SK-N-SH treated with all-trans-retinoic acid at 6 μM for 48 hours (cell line): ENCODE measurements at regions not wholly inside any gene's neighbourhood (a gene's known extent, or its start where the extent isn't known, plus 50 kb on each side); places are given as distances from the start of the nearest gene placed in this dataset.
"Not testable (repeated sequence)": the region's sequence is repeated elsewhere in the genome, so short reads cannot be mapped to it uniquely, and the experiment has no call there.

Experiments used
- ATAC-seq: fragments of 200-7000 bp; cut with Tn5 transposase; 3 replicates; pipeline ENCODE4 v1.9.1; 2020; ENCODE audit warnings: mild to moderate bottlenecking, moderate library complexity
- ARNTL ChIP-seq: fragments of 450-650 bp; formaldehyde crosslinking; IDR thresholded peaks from 2 replicates; pipeline ENCODE4 v1.5.0; 2020; ENCODE audit warnings: low read depth, mild to moderate bottlenecking, moderate library complexity, borderline replicate concordance
- BACH2 ChIP-seq: fragments of 250-450 bp; sonication (Bioruptor Pico); IDR thresholded peaks from 2 replicates; pipeline ENCODE4 v1.9.0; 2021; ENCODE audit warnings: mild to moderate bottlenecking, borderline replicate concordance
- CSDC2 ChIP-seq: fragments of 250-450 bp; sonication (Bioruptor Pico); IDR thresholded peaks from 2 replicates; pipeline ENCODE4 v1.5.0; 2020; ENCODE audit warnings: mild to moderate bottlenecking, moderate library complexity
- ESRRG ChIP-seq: fragments of 250-450 bp; sonication (Bioruptor Pico); IDR thresholded peaks from 2 replicates; pipeline ENCODE4 v1.6.1; 2021; ENCODE audit warnings: mild to moderate bottlenecking
- GLIS3 ChIP-seq: fragments of 250-450 bp; sonication (Bioruptor Pico); IDR thresholded peaks from 2 replicates; pipeline ENCODE4 v1.5.0; 2020; ENCODE audit warnings: mild to moderate bottlenecking, moderate library complexity
- ISL1 ChIP-seq: fragments of 250-450 bp; sonication (Bioruptor Pico); IDR thresholded peaks from 2 replicates; pipeline ENCODE4 v2.1.2; 2022; ENCODE audit warnings: mild to moderate bottlenecking, moderate library complexity
- OSR1 ChIP-seq: fragments of 250-450 bp; sonication (Bioruptor Pico); IDR thresholded peaks from 2 replicates; pipeline ENCODE4 v1.8.0; 2022; ENCODE audit warnings: moderate library complexity, mild to moderate bottlenecking, inconsistent platforms
- RARB ChIP-seq: fragments of 250-450 bp; sonication (Bioruptor Pico); IDR thresholded peaks from 2 replicates; pipeline ENCODE4 v1.8.0; 2021; ENCODE audit warnings: mild to moderate bottlenecking, moderate library complexity
- SNAI2 ChIP-seq: fragments of 250-450 bp; sonication (Bioruptor Pico); IDR thresholded peaks from 2 replicates; pipeline ENCODE4 v1.5.0; 2020; ENCODE audit warnings: mild to moderate bottlenecking, moderate library complexity
- TCF4 ChIP-seq: fragments of 250-450 bp; sonication (Bioruptor Pico); IDR thresholded peaks from 2 replicates; pipeline ENCODE4 v1.8.0; 2021; ENCODE audit warnings: mild to moderate bottlenecking, moderate library complexity, borderline replicate concordance
- TOX ChIP-seq: fragments of 250-450 bp; sonication (Bioruptor Pico); IDR thresholded peaks from 2 replicates; pipeline ENCODE4 v1.8.0; 2021; ENCODE audit warnings: mild to moderate bottlenecking, moderate library complexity, borderline replicate concordance
- ZC3H10 ChIP-seq: fragments of 250-450 bp; sonication (Bioruptor Pico); IDR thresholded peaks from 2 replicates; pipeline ENCODE4 v1.5.1; 2021; ENCODE audit warnings: mild to moderate bottlenecking, moderate library complexity
- ZFP3 ChIP-seq: fragments of 250-450 bp; sonication (Bioruptor Pico); IDR thresholded peaks from 2 replicates; pipeline ENCODE4 v1.5.0; 2020; ENCODE audit warnings: mild to moderate bottlenecking, moderate library complexity
- ZFP30 ChIP-seq: fragments of 450-650 bp; formaldehyde crosslinking; IDR thresholded peaks from 2 replicates; pipeline ENCODE4 v1.5.0; 2022; ENCODE audit warnings: mild to moderate bottlenecking, moderate library complexity
- ZNF8 ChIP-seq: fragments of 450-650 bp; formaldehyde crosslinking; IDR thresholded peaks from 2 replicates; pipeline ENCODE4 v1.5.0; 2020; ENCODE audit warnings: mild to moderate bottlenecking, moderate library complexity
- TF ChIP-seq, protein P1 (sequence below): fragments of 250-450 bp; sonication (Bioruptor Pico); IDR thresholded peaks from 2 replicates; pipeline ENCODE4 v1.8.0; 2020; ENCODE audit warnings: mild to moderate bottlenecking, moderate library complexity, borderline replicate concordance
- TF ChIP-seq, protein P2 (sequence below): fragments of 250-450 bp; sonication (Bioruptor Pico); IDR thresholded peaks from 2 replicates; pipeline ENCODE4 v1.8.0; 2021; ENCODE audit warnings: low read depth, mild to moderate bottlenecking, moderate library complexity, borderline replicate concordance
- TF ChIP-seq, protein P3 (sequence below): fragments of 250-450 bp; sonication (Bioruptor Pico); IDR thresholded peaks from 2 replicates; pipeline ENCODE4 v1.5.1; 2021; ENCODE audit warnings: mild to moderate bottlenecking, moderate library complexity

DNA sequence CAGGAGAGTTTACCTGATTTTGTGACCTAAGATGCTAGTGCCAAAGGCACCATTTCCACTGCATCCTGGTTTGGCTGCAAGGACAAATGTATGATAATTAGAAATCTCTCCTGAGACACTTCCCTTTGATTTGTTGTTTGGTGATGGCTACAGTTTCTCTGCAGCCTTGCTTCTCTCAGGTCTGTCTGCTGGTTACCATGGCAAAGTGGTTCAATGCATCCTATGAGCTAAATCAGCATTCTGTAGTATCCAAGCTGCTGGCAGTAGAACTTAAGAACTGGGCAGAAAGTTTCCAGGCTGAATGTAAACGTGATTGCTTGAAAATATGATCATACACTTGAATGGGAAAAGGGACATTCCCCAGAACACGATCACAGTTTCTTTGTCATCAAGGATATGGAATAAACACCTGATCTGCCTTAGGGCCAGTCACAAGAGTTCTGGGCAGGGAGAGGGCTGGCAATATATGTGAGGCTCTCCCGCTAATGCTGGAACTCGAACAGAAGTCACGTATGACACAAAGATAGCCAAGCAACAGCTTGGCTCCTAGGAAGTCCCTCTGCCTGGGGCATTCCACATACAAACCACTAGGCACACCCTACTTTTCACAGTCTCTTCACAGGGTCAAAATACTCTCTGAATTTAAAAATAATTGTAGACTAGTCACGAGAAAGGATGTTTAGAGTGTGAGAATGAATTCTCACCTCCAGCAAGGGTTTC is 138.1 kb upstream of the GRAMD2B start:
- ATAC-seq = no peak
- TF ChIP-seq RARB = no peak
- no peak for TF ChIP-seq BACH2 (CRISPR knock-in tag)
- TF ChIP-seq, protein P1, sequence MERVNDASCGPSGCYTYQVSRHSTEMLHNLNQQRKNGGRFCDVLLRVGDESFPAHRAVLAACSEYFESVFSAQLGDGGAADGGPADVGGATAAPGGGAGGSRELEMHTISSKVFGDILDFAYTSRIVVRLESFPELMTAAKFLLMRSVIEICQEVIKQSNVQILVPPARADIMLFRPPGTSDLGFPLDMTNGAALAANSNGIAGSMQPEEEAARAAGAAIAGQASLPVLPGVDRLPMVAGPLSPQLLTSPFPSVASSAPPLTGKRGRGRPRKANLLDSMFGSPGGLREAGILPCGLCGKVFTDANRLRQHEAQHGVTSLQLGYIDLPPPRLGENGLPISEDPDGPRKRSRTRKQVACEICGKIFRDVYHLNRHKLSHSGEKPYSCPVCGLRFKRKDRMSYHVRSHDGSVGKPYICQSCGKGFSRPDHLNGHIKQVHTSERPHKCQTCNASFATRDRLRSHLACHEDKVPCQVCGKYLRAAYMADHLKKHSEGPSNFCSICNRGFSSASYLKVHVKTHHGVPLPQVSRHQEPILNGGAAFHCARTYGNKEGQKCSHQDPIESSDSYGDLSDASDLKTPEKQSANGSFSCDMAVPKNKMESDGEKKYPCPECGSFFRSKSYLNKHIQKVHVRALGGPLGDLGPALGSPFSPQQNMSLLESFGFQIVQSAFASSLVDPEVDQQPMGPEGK (CRISPR knock-in tag) = no peak
- TF ChIP-seq ZNF8 (CRISPR knock-in tag) = no peak

DNA sequence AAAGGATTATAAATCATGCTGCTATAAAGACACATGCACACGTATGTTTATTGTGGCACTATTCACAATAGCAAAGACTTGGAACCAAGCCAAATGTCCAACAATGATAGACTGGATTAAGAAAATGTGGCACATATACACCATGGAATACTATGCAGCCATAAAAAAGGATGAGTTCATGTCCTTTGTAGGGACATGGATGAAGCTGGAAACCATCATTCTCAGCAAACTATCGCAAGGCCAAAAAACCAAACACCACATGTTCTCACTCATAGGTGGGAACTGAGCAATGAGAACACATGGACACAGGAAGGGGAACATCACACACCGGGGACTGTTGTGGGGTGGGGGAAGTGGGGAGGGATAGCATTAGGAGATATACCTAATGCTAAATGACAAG is 127.1 kb upstream of the GRAMD2B start:
- not testable (repeated sequence) for ATAC-seq

DNA sequence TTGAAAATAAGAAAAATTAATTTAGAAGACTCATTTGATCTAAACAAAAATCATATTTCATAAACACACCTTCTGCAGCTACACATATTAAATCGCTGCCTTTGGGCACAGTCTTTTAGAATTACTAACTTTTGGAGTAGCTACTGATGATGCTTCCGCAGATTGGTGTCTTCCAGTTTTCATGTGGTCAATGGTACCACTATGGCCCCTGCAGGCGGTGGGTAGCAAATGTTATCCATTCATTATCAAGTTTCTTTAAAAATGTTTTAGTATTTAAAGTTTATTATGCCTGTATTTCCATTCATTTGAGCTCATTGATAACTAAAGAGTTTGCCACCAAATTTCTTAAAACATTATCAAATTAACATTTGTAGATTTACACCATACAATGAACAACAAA is 122.9 kb upstream of the GRAMD2B start:
- ATAC-seq = no peak
- TF ChIP-seq OSR1 = no peak

DNA sequence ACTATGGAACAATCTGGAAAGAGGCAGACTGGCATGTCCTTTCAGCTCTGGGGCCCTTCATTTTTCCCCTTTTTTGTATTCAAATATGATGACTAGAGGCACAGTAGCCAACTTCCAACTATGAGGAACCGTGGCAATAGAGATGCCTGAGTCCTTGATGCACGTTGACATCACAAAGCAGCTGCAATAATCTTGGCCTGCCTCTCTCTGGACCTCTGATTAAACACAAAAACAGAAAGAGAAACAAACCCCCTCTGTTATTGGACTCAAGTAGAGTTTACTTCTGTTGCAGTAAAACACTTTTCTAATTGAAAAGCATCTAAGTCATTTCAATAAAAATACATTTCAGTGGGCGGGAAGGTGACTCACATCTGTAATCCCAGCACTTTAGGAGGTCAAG is 122.2 kb upstream of the GRAMD2B start:
- no peak for TF ChIP-seq ESRRG (CRISPR knock-in tag)
- TF ChIP-seq TOX (CRISPR knock-in tag) = no peak
- TF ChIP-seq, protein P2, sequence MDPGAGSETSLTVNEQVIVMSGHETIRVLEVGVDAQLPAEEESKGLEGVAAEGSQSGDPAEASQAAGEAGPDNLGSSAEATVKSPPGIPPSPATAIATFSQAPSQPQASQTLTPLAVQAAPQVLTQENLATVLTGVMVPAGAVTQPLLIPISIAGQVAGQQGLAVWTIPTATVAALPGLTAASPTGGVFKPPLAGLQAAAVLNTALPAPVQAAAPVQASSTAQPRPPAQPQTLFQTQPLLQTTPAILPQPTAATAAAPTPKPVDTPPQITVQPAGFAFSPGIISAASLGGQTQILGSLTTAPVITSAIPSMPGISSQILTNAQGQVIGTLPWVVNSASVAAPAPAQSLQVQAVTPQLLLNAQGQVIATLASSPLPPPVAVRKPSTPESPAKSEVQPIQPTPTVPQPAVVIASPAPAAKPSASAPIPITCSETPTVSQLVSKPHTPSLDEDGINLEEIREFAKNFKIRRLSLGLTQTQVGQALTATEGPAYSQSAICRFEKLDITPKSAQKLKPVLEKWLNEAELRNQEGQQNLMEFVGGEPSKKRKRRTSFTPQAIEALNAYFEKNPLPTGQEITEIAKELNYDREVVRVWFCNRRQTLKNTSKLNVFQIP (CRISPR knock-in tag) = no peak
- no peak for TF ChIP-seq ISL1
- TF ChIP-seq, protein P1 (CRISPR knock-in tag) = no peak
- TF ChIP-seq ZC3H10 (CRISPR knock-in tag) = no peak
- TF ChIP-seq CSDC2 (CRISPR knock-in tag) = no peak
- TF ChIP-seq, protein P3, sequence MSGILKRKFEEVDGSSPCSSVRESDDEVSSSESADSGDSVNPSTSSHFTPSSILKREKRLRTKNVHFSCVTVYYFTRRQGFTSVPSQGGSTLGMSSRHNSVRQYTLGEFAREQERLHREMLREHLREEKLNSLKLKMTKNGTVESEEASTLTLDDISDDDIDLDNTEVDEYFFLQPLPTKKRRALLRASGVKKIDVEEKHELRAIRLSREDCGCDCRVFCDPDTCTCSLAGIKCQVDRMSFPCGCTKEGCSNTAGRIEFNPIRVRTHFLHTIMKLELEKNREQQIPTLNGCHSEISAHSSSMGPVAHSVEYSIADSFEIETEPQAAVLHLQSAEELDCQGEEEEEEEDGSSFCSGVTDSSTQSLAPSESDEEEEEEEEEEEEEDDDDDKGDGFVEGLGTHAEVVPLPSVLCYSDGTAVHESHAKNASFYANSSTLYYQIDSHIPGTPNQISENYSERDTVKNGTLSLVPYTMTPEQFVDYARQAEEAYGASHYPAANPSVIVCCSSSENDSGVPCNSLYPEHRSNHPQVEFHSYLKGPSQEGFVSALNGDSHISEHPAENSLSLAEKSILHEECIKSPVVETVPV (CRISPR knock-in tag) = no peak
- TF ChIP-seq BACH2 (CRISPR knock-in tag) = no peak
- no peak for TF ChIP-seq ARNTL (CRISPR knock-in tag)
- TF ChIP-seq GLIS3 (CRISPR knock-in tag) = no peak
- no peak for TF ChIP-seq ZFP3
- ATAC-seq = no peak

DNA sequence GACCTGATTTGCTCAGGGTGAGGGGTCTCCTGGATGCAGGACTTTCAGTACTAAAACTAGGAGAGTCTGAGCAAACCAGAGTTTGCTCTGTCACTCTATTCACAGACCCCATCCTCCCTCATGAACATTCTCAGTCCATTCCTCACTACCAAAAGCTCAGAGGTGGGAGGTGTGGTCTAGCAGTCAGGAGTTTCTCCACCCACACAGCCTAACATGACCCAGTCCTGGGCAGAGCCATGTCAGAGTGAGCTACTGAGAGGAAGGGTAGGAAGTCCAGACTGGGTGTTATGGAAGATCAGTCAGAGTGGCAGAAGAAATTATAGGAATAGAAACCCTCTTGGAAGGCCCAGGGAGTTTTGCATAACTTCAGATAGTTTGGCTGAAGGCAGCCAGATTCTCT is 113.3 kb upstream of the GRAMD2B start:
- ATAC-seq = no peak
- TF ChIP-seq ISL1 (no peak), TCF4 (CRISPR knock-in tag) (no peak), ZNF8 (CRISPR knock-in tag) (no peak), ARNTL (CRISPR knock-in tag) (no peak), SNAI2 (CRISPR knock-in tag) (no peak), ZFP30 (CRISPR knock-in tag) (no peak), ESRRG (CRISPR knock-in tag) (no peak), RARB (no peak), GLIS3 (CRISPR knock-in tag) (no peak)
- TF ChIP-seq, protein P3 (CRISPR knock-in tag) = no peak
- TF ChIP-seq, protein P1 (CRISPR knock-in tag) = no peak
- TF ChIP-seq, protein P2 (CRISPR knock-in tag) = no peak
- TF ChIP-seq, all 23 proteins: peak for 0
